Hepatocyte (in vitro differentiated cells): ENCODE measurements at regions not wholly inside any gene's neighbourhood (a gene's known extent, or its start where the extent isn't known, plus 50 kb on each side); places are given as distances from the start of the nearest gene placed in this dataset.

Source experiments
- CTCF ChIP-seq: fragments of 200-600 bp; sonication (generic); IDR thresholded peaks from 2 replicates; pipeline ENCODE4 v1.5.1; 2016; ENCODE audit warnings: antibody characterized with exemption, mild to moderate bottlenecking; ENCODE audit not compliant: poor library complexity
- EZH2 ChIP-seq: fragments of 200-600 bp; sonication (generic); IDR thresholded peaks from 2 replicates; pipeline ENCODE4 v1.6.1; 2016; ENCODE audit warnings: antibody characterized with exemption, mild to moderate bottlenecking, borderline replicate concordance
- EZH2phosphoT487 ChIP-seq: fragments of 200-600 bp; sonication (generic); IDR thresholded peaks from one replicate; pipeline ENCODE4 v1.6.1; 2018; ENCODE audit warnings: antibody characterized with exemption, mild to moderate bottlenecking, low read depth, moderate library complexity; ENCODE audit not compliant: unreplicated experiment, severe bottlenecking

DNA sequence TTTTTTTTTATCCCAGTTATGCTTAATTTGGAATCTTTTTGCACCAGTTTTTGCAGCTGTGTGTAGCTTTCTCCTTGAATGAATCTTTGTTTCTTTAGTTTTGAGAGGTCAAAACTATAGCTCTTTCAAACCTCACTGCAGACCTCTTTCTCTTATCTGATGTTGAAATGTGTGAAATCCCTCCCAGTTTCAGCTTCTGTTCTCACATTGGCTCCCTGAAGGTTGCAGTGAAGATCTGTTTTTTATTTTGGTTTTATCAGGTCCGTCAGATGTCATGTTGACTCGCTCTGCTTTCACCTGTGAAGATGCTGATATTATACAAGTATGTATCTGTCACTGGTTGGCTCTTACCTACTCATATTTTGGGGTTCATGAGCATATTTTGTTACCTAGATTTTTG is 372.0 kb downstream of the RFC3 start:
- TF ChIP-seq CTCF (no peak), EZH2phosphoT487 (no peak), EZH2 (no peak)
